HG03558 (cell line): ENCODE measurements at regions not wholly inside any gene's neighbourhood (a gene's known extent, or its start where the extent isn't known, plus 50 kb on each side); places are given as distances from the start of the nearest gene placed in this dataset.

Source experiments
- ATAC-seq: cut with Tn5 transposase; IDR thresholded peaks from one replicate; pipeline ENCODE4 v1.9.1; 2021; ENCODE audit warnings: moderate number of reproducible peaks; ENCODE audit not compliant: unreplicated experiment; ENCODE audit errors: extremely low read depth

GRCh38 chr6:14316651-14317386, 199.2 kb downstream of the CD83 start:
- no peak for ATAC-seq

GRCh38 chr6:14317387-14317970, 199.9 kb downstream of the CD83 start:
- ATAC-seq: no peak

- no peak for ATAC-seq
Observed at GRCh38 chr6:14320332-14320731, 202.8 kb downstream of the CD83 start.

GRCh38 chr6:14321992-14322772, 204.6 kb downstream of the CD83 start:
- no peak for ATAC-seq

- no peak for ATAC-seq
Observed at GRCh38 chr6:14322841-14323240, 205.3 kb downstream of the CD83 start.

GRCh38 chr6:14326774-14327173, 209.2 kb downstream of the CD83 start:
- no peak for ATAC-seq

GRCh38 chr6:14328163-14328562, 210.6 kb downstream of the CD83 start:
- no peak for ATAC-seq

- ATAC-seq: no peak
Observed at GRCh38 chr6:14333556-14334305, 216.2 kb downstream of the CD83 start.

GRCh38 chr6:14335071-14335470, 217.5 kb downstream of the CD83 start:
- no peak for ATAC-seq

- ATAC-seq: no peak
Observed at GRCh38 chr6:14337152-14337551, 219.6 kb downstream of the CD83 start.

- no peak for ATAC-seq
Observed at GRCh38 chr6:14339172-14339571, 221.6 kb downstream of the CD83 start.

- ATAC-seq: no peak
Observed at GRCh38 chr6:14339711-14340584, 222.4 kb downstream of the CD83 start.

GRCh38 chr6:14344486-14344885, 226.9 kb downstream of the CD83 start:
- no peak for ATAC-seq

GRCh38 chr6:14348389-14348788, 230.8 kb downstream of the CD83 start:
- ATAC-seq: no peak

- no peak for ATAC-seq
Observed at GRCh38 chr6:14349507-14349906, 231.9 kb downstream of the CD83 start.

GRCh38 chr6:14350210-14350609, 232.6 kb downstream of the CD83 start:
- ATAC-seq: no peak

- no peak for ATAC-seq
Observed at GRCh38 chr6:14353281-14353680, 235.7 kb downstream of the CD83 start.

GRCh38 chr6:14353798-14354197, 236.2 kb downstream of the CD83 start:
- no peak for ATAC-seq

- no peak for ATAC-seq
Observed at GRCh38 chr6:14354919-14355572, 237.5 kb downstream of the CD83 start.
